Ovary (tissue), 7 donors: ENCODE measurements at regions not wholly inside any gene's neighbourhood (a gene's known extent, or its start where the extent isn't known, plus 50 kb on each side); places are given as distances from the start of the nearest gene placed in this dataset.

Source experiments
- DNase-seq, 5 donors: peaks; one replicate each; pipeline ENCODE4 v3.0.0-alpha.2; 2019 to 2020
- H3K27ac ChIP-seq, 2 donors: fragments of 200-600 bp; one replicate each; pipeline versions ENCODE4 v1.5.1 to v1.8.0; 2019 to 2022
- H3K27me3 ChIP-seq: fragments of 200-600 bp; one replicate; pipeline ENCODE4 v1.8.0; 2022
- H3K36me3 ChIP-seq: fragments of 200-600 bp; sonication (generic); one replicate; pipeline ENCODE4 v1.5.1; 2019
- H3K4me1 ChIP-seq: one replicate; pipeline ENCODE4 v1.8.1; 2013; ENCODE audit warnings: mild to moderate bottlenecking, moderate library complexity; ENCODE audit not compliant: insufficient read depth
- H3K4me3 ChIP-seq: fragments of 200-600 bp; sonication (generic); one replicate; pipeline ENCODE4 v1.5.1; 2017
- H3K9me3 ChIP-seq, 2 donors: fragments of 200-600 bp in 1 of 2; sonication (generic) in 1 of 2; one replicate each; pipeline versions ENCODE4 v1.5.1 to v1.8.1; 2013 to 2019; ENCODE audit warnings: mild to moderate bottlenecking in 1 of 2, moderate library complexity in 1 of 2
- CTCF ChIP-seq, 3 donors: fragments of 450-650 bp in 2 of 3; fragments of 200-600 bp in 1 of 3; IDR thresholded peaks; one replicate each; pipeline versions ENCODE4 v1.5.1 to v1.8.0; 2016 to 2022; ENCODE audit warnings: antibody characterized with exemption in 3 of 3, mild to moderate bottlenecking in 1 of 3
- EP300 ChIP-seq: sonication (generic); formaldehyde crosslinking; IDR thresholded peaks from one replicate; pipeline ENCODE4 v1.6.1; 2017; ENCODE audit warnings: antibody characterized with exemption
- POLR2A ChIP-seq: fragments of 450-650 bp; IDR thresholded peaks from one replicate; pipeline ENCODE4 v1.6.1; 2017; ENCODE audit warnings: antibody characterized with exemption, mild to moderate bottlenecking, moderate library complexity
- WGBS, 3 donors: extraction: QIAGEN DNeasy Blood & Tissue Kit in 1 of 3; methylation state at CpG; one replicate each; pipeline versions ENCODE4 v1.1.5 to v1.1.7; 2013 to 2017; 5-methylcytosine and 5-hydroxymethylcytosine counted together
- intact Hi-C, 4 donors: fragments of 100-400 bp; cut with DNase I; formaldehyde crosslinking; loops; one replicate each; pipeline versions ENCODE4 v1.11.0 to v1.15.1; 2022 to 2023
- donor health status: DM: no; HTN: no; CAD: no; lungs with moderate emphysema.
- donor health status: DM: no; HTN: no; CAD: no.
- donor health status: Bipolar disorder and iron deficiency.
- donor health status: DM: no; HTN: no; CAD: no.
- donor health status: DM: yes; HTN: yes; CAD: no.

GRCh38 chr14:71169861-71170260, 262.6 kb downstream of the PCNX1 start:
- H3K4me3 ChIP-seq: no peak overlapping the region
- intact Hi-C loops: no loop called here
- no peak for TF ChIP-seq POLR2A
- no peak for TF ChIP-seq CTCF (IDR thresholded peaks at IDR 0.05)
- no peak for TF ChIP-seq EP300
- DNase-seq: no peak
- 83 to 87% (median 87%) methylated on average over 5 of the region's 5 CpGs for WGBS, 3 donors
- H3K4me1 ChIP-seq: no peaks in the 10 kb centered on the region
- H3K27ac ChIP-seq: no peak overlapping the region
- H3K36me3 ChIP-seq: no peaks in the 10 kb centered on the region
- no peaks in the 10 kb centered on the region for H3K9me3 ChIP-seq
- no peaks in the 10 kb centered on the region for H3K27me3 ChIP-seq

GRCh38 chr14:71175491-71175890, 268.2 kb downstream of the PCNX1 start:
- H3K27me3 ChIP-seq: no peaks in the 10 kb centered on the region
- no peaks in the 10 kb centered on the region for H3K4me1 ChIP-seq
- no peak overlapping the region for H3K4me3 ChIP-seq
- DNase-seq: no peak
- no peaks in the 10 kb centered on the region for H3K36me3 ChIP-seq
- TF ChIP-seq POLR2A (no peak), CTCF (IDR thresholded peaks at IDR 0.05) (no peak), EP300 (no peak)
- no peak overlapping the region for H3K27ac ChIP-seq
- no peaks in the 10 kb centered on the region for H3K9me3 ChIP-seq
- intact Hi-C loops: no loop called here
- WGBS, 3 donors: 89 to 96% (median 94%) methylated on average over 3 of the region's 3 CpGs

- DNase-seq: no peak
- TF ChIP-seq CTCF (IDR thresholded peaks at IDR 0.05) (no peak), EP300 (no peak), POLR2A (no peak)
- Histone ChIP-seq H3K4me1 (no peaks in the 10 kb centered on the region), H3K27me3 (no peaks in the 10 kb centered on the region), H3K9me3 (no peaks in the 10 kb centered on the region), H3K4me3 (no peak overlapping the region), H3K27ac (no peak overlapping the region), H3K36me3 (no peaks in the 10 kb centered on the region)
- WGBS, 3 donors: 83 to 89% (median 85%) methylated on average over 5 of the region's 5 CpGs
- intact Hi-C loops: no loop called here
Observed at GRCh38 chr14:71179066-71179465, 271.8 kb downstream of the PCNX1 start.

GRCh38 chr14:71180397-71180796, 273.1 kb downstream of the PCNX1 start:
- H3K27me3 ChIP-seq: no peaks in the 10 kb centered on the region
- 80 to 88% (median 86%) methylated on average over 5 of the region's 5 CpGs for WGBS, 3 donors
- H3K4me3 ChIP-seq: no peak overlapping the region
- no peaks in the 10 kb centered on the region for H3K4me1 ChIP-seq
- no peak overlapping the region for H3K27ac ChIP-seq
- TF ChIP-seq CTCF (IDR thresholded peaks at IDR 0.05) (no peak), EP300 (no peak), POLR2A (no peak)
- DNase-seq: no peak
- H3K9me3 ChIP-seq: no peaks in the 10 kb centered on the region
- H3K36me3 ChIP-seq: no peaks in the 10 kb centered on the region
- intact Hi-C loops: no loop called here
